Tibial nerve (tissue), 4 donors: ENCODE measurements at regions not wholly inside any gene's neighbourhood (a gene's known extent, or its start where the extent isn't known, plus 50 kb on each side); places are given as distances from the start of the nearest gene placed in this dataset.

Experiments
- DNase-seq, 2 donors: peaks; one replicate each; pipeline ENCODE4 v3.0.0-alpha.2; 2019; ENCODE audit warnings: low spot score in 2 of 2
- H3K27ac ChIP-seq, 4 donors: fragments of 200-600 bp; sonication (generic) in 3 of 4; one replicate each; pipeline ENCODE4 v1.5.1; 2017 to 2019; ENCODE audit warnings: mild to moderate bottlenecking in 1 of 4
- H3K27me3 ChIP-seq, 2 donors: fragments of 200-600 bp; sonication (generic) in 1 of 2; one replicate each; pipeline versions ENCODE4 v1.5.1 to v1.6.0; 2017 to 2019
- H3K36me3 ChIP-seq, 3 donors: fragments of 200-600 bp; sonication (generic); one replicate each; pipeline ENCODE4 v1.5.1; 2018 to 2019
- H3K4me1 ChIP-seq, 4 donors: fragments of 200-600 bp; sonication (generic) in 3 of 4; one replicate each; pipeline ENCODE4 v1.5.1; 2017 to 2019
- H3K4me3 ChIP-seq, 4 donors: fragments of 200-600 bp; sonication (generic) in 3 of 4; one replicate each; pipeline ENCODE4 v1.5.1; 2017 to 2019; ENCODE audit warnings: mild to moderate bottlenecking in 1 of 4, moderate library complexity in 1 of 4
- H3K9me3 ChIP-seq, 4 donors: fragments of 200-600 bp; sonication (generic) in 3 of 4; one replicate each; pipeline ENCODE4 v1.5.1; 2017 to 2019
- EP300 ChIP-seq, 2 donors: sonication (generic); formaldehyde crosslinking; IDR thresholded peaks; one replicate each; pipeline ENCODE4 v1.6.1; 2017; ENCODE audit warnings: antibody characterized with exemption in 2 of 2, mild to moderate bottlenecking in 1 of 2
- POLR2A ChIP-seq, 2 donors: fragments of 450-650 bp; IDR thresholded peaks; one replicate each; pipeline ENCODE4 v1.6.1; 2017; ENCODE audit warnings: antibody characterized with exemption in 2 of 2, mild to moderate bottlenecking in 2 of 2, moderate library complexity in 2 of 2
- WGBS, 2 donors: methylation state at CpG; one replicate each; pipeline ENCODE4 v1.1.5; 2018; 5-methylcytosine and 5-hydroxymethylcytosine counted together
- TF ChIP-seq, protein P1 (sequence below), 5 experiments: fragments of 200-600 bp in 3 of 5; fragments of 450-650 bp in 2 of 5; sonication (generic) in 3 of 5; IDR thresholded peaks; one replicate each; pipeline ENCODE4 v1.5.1; 2016 to 2019; ENCODE audit warnings: antibody characterized with exemption in 5 of 5, mild to moderate bottlenecking in 3 of 5, moderate library complexity in 2 of 5

DNA sequence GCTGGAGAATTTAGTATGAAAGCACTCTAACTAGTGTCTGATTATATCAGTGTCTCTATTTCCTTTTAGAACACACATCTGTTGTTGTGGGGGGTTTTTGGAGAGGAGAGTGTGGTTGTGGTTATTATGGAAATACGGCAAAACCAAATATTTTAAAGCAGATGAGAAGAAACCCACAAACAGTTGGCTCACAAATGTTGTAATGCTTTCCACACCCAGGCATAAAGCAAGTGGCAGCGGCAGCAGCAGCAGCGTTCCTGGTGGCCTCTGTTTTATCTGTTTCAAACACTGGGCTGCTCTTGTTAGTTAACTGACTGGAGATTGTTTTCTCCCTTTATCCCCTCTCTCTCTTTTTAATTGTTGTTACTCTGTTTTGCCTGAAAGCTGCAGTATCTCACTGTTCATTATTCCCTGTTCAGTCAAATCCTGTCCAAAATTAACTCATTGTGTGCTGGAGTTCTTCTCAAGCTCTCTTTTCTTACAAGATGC, 1045.5 kb upstream of the NR2F2 start:
- Histone ChIP-seq H3K9me3 (no peaks in the 10 kb centered on the region), H3K27ac (peak overlapping the region; percentile 76 to 97 (median 85)), H3K27me3 (no peaks in the 10 kb centered on the region), H3K4me1 (peaks cover 3 to 85% (median 31%) of the 10 kb centered on the region in 4 donors), H3K4me3 (no peak overlapping the region), H3K36me3 (no peaks in the 10 kb centered on the region)
- 3 to 7% methylated on average over 3 of the region's 3 CpGs for WGBS, 2 donors
- no peak for DNase-seq
- TF ChIP-seq, protein P1, sequence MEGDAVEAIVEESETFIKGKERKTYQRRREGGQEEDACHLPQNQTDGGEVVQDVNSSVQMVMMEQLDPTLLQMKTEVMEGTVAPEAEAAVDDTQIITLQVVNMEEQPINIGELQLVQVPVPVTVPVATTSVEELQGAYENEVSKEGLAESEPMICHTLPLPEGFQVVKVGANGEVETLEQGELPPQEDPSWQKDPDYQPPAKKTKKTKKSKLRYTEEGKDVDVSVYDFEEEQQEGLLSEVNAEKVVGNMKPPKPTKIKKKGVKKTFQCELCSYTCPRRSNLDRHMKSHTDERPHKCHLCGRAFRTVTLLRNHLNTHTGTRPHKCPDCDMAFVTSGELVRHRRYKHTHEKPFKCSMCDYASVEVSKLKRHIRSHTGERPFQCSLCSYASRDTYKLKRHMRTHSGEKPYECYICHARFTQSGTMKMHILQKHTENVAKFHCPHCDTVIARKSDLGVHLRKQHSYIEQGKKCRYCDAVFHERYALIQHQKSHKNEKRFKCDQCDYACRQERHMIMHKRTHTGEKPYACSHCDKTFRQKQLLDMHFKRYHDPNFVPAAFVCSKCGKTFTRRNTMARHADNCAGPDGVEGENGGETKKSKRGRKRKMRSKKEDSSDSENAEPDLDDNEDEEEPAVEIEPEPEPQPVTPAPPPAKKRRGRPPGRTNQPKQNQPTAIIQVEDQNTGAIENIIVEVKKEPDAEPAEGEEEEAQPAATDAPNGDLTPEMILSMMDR (IDR thresholded peaks at IDR 0.05) = peak in 3 of 5 experiments; percentile 12 to 54 (median 29)
- TF ChIP-seq EP300 (IDR thresholded peaks at IDR 0.05) (peak in 1 of 2 donors; percentile 77), POLR2A (IDR thresholded peaks at IDR 0.05) (no peak)

- H3K27ac ChIP-seq = peak overlapping the region; percentile 76 to 97 (median 85)
- 9 to 21% methylated on average over 10 of the region's 10 CpGs for WGBS, 2 donors
- no peak for DNase-seq
- peaks cover 3 to 88% (median 31%) of the 10 kb centered on the region in 4 donors for H3K4me1 ChIP-seq
- no peaks in the 10 kb centered on the region for H3K36me3 ChIP-seq
- H3K4me3 ChIP-seq = no peak overlapping the region
- TF ChIP-seq EP300 (IDR thresholded peaks at IDR 0.05) (peak in 1 of 2 donors; percentile 13), POLR2A (IDR thresholded peaks at IDR 0.05) (peak in 1 of 2 donors; percentile 2)
- TF ChIP-seq, protein P1 (IDR thresholded peaks at IDR 0.05) = no peak
- H3K9me3 ChIP-seq = no peaks in the 10 kb centered on the region
- H3K27me3 ChIP-seq = no peaks in the 10 kb centered on the region
Observed at GRCh38 chr15:95286352-95286880, 1044.1 kb upstream of the NR2F2 start.

GRCh38 chr15:95287720-95288103, 1042.8 kb upstream of the NR2F2 start:
- H3K27ac ChIP-seq = peak overlapping the region; percentile 76 to 97 (median 85)
- no peaks in the 10 kb centered on the region for H3K27me3 ChIP-seq
- no peak for DNase-seq
- no peak for TF ChIP-seq POLR2A (IDR thresholded peaks at IDR 0.05)
- TF ChIP-seq EP300 (IDR thresholded peaks at IDR 0.05) = no peak
- TF ChIP-seq, protein P1 (IDR thresholded peaks at IDR 0.05) = no peak
- H3K4me1 ChIP-seq = peaks cover 3 to 85% (median 31%) of the 10 kb centered on the region in 4 donors
- 21 to 27% methylated on average over 9 of the region's 9 CpGs for WGBS, 2 donors
- H3K36me3 ChIP-seq = no peaks in the 10 kb centered on the region
- no peaks in the 10 kb centered on the region for H3K9me3 ChIP-seq
- H3K4me3 ChIP-seq = peak overlapping the region in 1 of 4 donors; percentile 10

DNA sequence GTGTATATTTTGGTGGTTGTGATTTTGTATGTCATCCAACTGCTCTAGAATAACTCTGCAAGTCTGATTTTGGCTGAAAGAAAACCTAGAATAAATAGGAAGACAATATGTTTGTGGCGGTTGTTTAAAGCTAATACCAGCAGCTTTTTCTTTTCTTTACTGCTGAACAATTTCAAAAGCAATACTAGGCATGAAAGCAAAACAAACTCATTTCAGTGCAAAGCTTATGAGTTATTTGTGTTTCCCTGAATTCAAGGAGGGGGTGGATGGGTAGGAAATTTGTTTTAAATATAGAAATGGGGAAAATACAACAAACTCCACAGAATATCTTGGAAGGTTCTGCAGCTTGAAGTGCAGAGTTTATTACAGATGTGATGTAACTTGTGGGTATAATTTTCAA, 1041.9 kb upstream of the NR2F2 start:
- no peak overlapping the region for H3K4me3 ChIP-seq
- TF ChIP-seq EP300 (IDR thresholded peaks at IDR 0.05) = no peak
- TF ChIP-seq, protein P1 (IDR thresholded peaks at IDR 0.05) = no peak
- TF ChIP-seq POLR2A (IDR thresholded peaks at IDR 0.05) = no peak
- H3K27me3 ChIP-seq = no peaks in the 10 kb centered on the region
- no peaks in the 10 kb centered on the region for H3K9me3 ChIP-seq
- DNase-seq = no peak
- H3K4me1 ChIP-seq = peaks cover 3 to 88% (median 34%) of the 10 kb centered on the region in 4 donors
- no peaks in the 10 kb centered on the region for H3K36me3 ChIP-seq
- 48 to 64% methylated on average over 1 of the region's 1 CpG for WGBS, 2 donors
- H3K27ac ChIP-seq = peak overlapping the region; percentile 76 to 97 (median 85)

DNA sequence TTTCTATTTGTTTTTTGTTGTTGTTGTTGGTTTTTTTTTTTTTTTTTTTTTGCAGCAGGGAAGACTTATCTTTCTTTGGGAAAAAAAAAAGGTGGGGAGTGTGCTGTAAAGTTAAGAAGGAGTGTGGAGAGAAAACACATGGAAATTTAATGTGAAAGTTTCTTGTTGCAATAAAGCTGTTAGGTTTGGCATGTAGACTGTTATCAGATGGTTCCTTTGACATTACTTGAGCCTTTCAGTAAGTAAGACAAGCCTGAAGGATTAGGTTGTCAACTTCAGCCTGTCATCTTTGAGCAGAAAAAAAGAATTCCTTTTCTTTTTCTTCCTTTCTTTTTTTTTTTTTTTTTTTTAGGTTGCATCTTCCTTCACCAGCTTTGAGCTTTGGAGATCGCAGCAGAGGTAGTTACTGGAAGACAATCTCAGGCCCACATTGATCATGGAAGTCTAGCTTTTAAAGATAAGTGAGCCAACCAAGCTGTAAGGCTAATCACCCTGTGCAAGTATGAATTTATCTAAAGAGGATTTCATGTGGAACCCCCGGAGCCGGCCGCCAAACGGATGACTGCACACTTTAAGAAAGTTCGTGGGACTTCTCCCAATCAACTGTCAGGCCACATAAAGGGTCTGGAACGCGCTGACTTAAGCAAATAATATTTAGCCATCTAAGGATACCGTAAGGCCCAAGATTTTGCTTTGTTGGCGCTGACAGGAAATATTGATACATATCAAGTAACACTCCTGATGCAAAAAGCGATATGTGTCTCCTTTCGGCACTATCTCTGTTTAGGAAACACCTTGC, 1040.1 kb upstream of the NR2F2 start:
- Histone ChIP-seq H3K27ac (peak overlapping the region; percentile 76 to 97 (median 85)), H3K4me1 (peaks cover under 1 to 88% (median 35%) of the 10 kb centered on the region in 4 donors), H3K9me3 (no peaks in the 10 kb centered on the region), H3K27me3 (no peaks in the 10 kb centered on the region), H3K36me3 (no peaks in the 10 kb centered on the region), H3K4me3 (no peak overlapping the region)
- WGBS, 2 donors = 57 to 65% methylated on average over 12 of the region's 12 CpGs
- TF ChIP-seq POLR2A (IDR thresholded peaks at IDR 0.05) = no peak
- no peak for DNase-seq
